ENCODE measurements at regions not wholly inside any gene's neighbourhood (a gene's known extent, or its start where the extent isn't known, plus 50 kb on each side); places are given as distances from the start of the nearest gene placed in this dataset.

DNA sequence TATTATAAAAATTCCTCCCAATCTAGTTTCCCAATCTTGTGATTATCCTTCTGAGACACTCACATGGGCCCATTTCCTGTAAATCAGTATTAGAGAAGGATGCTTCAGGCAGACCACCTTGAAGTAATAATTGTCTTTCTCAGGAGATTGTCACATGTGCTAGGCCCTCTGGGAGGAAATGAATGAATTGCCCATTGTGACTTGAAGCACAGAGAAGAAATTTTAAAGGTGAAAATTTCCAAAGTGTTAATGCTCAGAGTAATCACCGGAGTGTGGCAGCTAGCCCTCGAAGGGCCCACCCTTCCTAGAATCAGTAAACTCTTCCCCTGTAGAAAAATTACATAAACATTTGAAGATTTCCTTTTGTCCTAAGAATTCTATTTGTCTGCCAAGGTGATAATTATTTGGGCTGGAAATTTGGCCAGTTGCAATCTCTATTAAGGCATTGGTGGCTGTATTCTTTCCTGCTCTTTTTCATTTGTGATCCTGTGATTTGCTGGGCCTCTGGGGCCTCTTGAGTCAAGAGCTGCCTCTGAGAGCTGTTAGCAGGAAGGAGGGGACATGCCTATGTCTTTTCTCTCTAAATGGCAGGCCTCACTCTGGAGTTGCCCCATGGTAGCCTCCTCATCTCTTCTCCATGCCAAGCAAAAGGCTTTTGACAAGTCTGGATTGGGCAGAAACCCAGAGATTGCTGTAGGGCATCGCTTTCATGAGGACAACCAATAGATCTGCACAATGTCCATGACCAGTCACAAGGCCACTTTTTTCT, 371.5 kb upstream of the ACTBL2 start:
- TF ChIP-seq SIN3A (IDR thresholded peaks at IDR 0.05; ENCODE audit: borderline replicate concordance, insufficient read depth, low read depth, low read length) (no peak), POLR2AphosphoS5 (IDR thresholded peaks at IDR 0.05; ENCODE audit: low read depth, low read length) (no peak), TCF7L2 (IDR thresholded peaks at IDR 0.05; ENCODE audit: low read depth, low read length) (no peak)
- TF ChIP-seq, protein P1, sequence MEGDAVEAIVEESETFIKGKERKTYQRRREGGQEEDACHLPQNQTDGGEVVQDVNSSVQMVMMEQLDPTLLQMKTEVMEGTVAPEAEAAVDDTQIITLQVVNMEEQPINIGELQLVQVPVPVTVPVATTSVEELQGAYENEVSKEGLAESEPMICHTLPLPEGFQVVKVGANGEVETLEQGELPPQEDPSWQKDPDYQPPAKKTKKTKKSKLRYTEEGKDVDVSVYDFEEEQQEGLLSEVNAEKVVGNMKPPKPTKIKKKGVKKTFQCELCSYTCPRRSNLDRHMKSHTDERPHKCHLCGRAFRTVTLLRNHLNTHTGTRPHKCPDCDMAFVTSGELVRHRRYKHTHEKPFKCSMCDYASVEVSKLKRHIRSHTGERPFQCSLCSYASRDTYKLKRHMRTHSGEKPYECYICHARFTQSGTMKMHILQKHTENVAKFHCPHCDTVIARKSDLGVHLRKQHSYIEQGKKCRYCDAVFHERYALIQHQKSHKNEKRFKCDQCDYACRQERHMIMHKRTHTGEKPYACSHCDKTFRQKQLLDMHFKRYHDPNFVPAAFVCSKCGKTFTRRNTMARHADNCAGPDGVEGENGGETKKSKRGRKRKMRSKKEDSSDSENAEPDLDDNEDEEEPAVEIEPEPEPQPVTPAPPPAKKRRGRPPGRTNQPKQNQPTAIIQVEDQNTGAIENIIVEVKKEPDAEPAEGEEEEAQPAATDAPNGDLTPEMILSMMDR (IDR thresholded peaks at IDR 0.05): no peak
- TF ChIP-seq, protein P2, sequence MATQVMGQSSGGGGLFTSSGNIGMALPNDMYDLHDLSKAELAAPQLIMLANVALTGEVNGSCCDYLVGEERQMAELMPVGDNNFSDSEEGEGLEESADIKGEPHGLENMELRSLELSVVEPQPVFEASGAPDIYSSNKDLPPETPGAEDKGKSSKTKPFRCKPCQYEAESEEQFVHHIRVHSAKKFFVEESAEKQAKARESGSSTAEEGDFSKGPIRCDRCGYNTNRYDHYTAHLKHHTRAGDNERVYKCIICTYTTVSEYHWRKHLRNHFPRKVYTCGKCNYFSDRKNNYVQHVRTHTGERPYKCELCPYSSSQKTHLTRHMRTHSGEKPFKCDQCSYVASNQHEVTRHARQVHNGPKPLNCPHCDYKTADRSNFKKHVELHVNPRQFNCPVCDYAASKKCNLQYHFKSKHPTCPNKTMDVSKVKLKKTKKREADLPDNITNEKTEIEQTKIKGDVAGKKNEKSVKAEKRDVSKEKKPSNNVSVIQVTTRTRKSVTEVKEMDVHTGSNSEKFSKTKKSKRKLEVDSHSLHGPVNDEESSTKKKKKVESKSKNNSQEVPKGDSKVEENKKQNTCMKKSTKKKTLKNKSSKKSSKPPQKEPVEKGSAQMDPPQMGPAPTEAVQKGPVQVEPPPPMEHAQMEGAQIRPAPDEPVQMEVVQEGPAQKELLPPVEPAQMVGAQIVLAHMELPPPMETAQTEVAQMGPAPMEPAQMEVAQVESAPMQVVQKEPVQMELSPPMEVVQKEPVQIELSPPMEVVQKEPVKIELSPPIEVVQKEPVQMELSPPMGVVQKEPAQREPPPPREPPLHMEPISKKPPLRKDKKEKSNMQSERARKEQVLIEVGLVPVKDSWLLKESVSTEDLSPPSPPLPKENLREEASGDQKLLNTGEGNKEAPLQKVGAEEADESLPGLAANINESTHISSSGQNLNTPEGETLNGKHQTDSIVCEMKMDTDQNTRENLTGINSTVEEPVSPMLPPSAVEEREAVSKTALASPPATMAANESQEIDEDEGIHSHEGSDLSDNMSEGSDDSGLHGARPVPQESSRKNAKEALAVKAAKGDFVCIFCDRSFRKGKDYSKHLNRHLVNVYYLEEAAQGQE (IDR thresholded peaks at IDR 0.05; ENCODE audit: insufficient read depth in 1 of 2, low read depth in 2 of 2, low read length in 1 of 2): no peak
- Histone ChIP-seq H3K4me1 (ENCODE audit: control insufficient read depth, insufficient read depth, low read length) (no peaks in the 10 kb centered on the region), H3K27me3 (ENCODE audit: control insufficient read depth, insufficient read depth, low read length) (no peaks in the 10 kb centered on the region), H3K9me3 (ENCODE audit: control insufficient read depth, insufficient read depth, low read depth, low read length) (no peaks in the 10 kb centered on the region), H3K4me3 (ENCODE audit: low read depth in 2 of 2, low read length in 2 of 2) (no peak overlapping the region), H3K27ac (ENCODE audit: low read length) (peak overlapping the region; percentile 35; the same call in 1 of the 2 replicates), H3K36me3 (ENCODE audit: control insufficient read depth, insufficient read depth, low read length) (no peaks in the 10 kb centered on the region)
- DNase-seq (ENCODE audit: low read depth, low spot score) (no peak), ATAC-seq (no peak)
- ChIA-PET CTCF (no interaction called here), POLR2A (no interaction called here)
- in situ Hi-C loops (cut with HindIII; ENCODE audit: low pct_unique_long_range_greater_than_20kb, low sequenced_read_pairs): no loop called here
- intact Hi-C loops (cut with micrococcal nuclease; ENCODE audit: unreplicated experiment): no loop called here
- no TSS peak for BruUV-seq (replicated peaks)

DNA sequence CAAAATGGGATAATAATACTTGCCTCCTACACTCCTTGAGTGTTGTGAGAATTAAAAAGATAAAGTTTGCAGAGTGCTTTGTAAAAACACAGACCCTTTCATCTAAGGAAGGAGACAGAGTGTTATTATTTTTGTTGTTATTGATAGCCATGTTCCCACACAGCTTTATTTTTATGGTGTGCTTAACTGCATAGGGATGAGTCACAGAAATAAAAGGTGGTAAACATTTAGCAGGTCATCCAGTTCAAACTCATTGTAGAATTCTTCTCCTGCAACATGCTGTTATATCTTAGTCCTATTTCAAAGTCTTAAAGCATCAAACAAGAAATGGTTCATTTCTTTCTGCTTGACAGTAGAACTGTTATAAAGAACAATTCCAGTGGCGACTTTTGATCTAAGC, 367.5 kb upstream of the ACTBL2 start:
- intact Hi-C loops (cut with micrococcal nuclease; ENCODE audit: unreplicated experiment): no loop called here
- DNase-seq (ENCODE audit: low read depth, low spot score): no peak
- no peak overlapping the region for H3K4me3 ChIP-seq (ENCODE audit: low read depth in 2 of 2, low read length in 2 of 2)
- BruUV-seq (replicated peaks): no TSS peak
- ATAC-seq: no peak
- POLR2A ChIA-PET: no interaction called here
- no peaks in the 10 kb centered on the region for H3K9me3 ChIP-seq (ENCODE audit: control insufficient read depth, insufficient read depth, low read depth, low read length)
- TF ChIP-seq TCF7L2 (IDR thresholded peaks at IDR 0.05; ENCODE audit: low read depth, low read length) (peak; percentile 64), SIN3A (IDR thresholded peaks at IDR 0.05; ENCODE audit: borderline replicate concordance, insufficient read depth, low read depth, low read length) (no peak)
- TF ChIP-seq, protein P2 (IDR thresholded peaks at IDR 0.05; ENCODE audit: insufficient read depth in 1 of 2, low read depth in 2 of 2, low read length in 1 of 2): no peak
- H3K4me1 ChIP-seq (ENCODE audit: control insufficient read depth, insufficient read depth, low read length): no peaks in the 10 kb centered on the region
- H3K27me3 ChIP-seq (ENCODE audit: control insufficient read depth, insufficient read depth, low read length): no peaks in the 10 kb centered on the region
- CTCF ChIA-PET: no interaction called here
- in situ Hi-C loops (cut with HindIII; ENCODE audit: low pct_unique_long_range_greater_than_20kb, low sequenced_read_pairs): no loop called here
- no peaks in the 10 kb centered on the region for H3K36me3 ChIP-seq (ENCODE audit: control insufficient read depth, insufficient read depth, low read length)
- peak overlapping the region; percentile 3; the same call in 1 of the 2 replicates for H3K27ac ChIP-seq (ENCODE audit: low read length)

All from Panc1 (cell line).